ENCODE measurements at regions not wholly inside any gene's neighbourhood (a gene's known extent, or its start where the extent isn't known, plus 50 kb on each side); places are given as distances from the start of the nearest gene placed in this dataset.

GRCh38 chr16:82259731-82260130, 89.7 kb upstream of the MPHOSPH6 start:
- no peak overlapping the region for H3K9ac ChIP-seq
- no peak for TF ChIP-seq GABPA (IDR thresholded peaks at IDR 0.05; ENCODE audit: low read depth)
- no peak for TF ChIP-seq CTCF (IDR thresholded peaks at IDR 0.05)
- no peak for TF ChIP-seq RFX5 (IDR thresholded peaks at IDR 0.05; ENCODE audit: low read length)
- TF ChIP-seq FOSL2 (IDR thresholded peaks at IDR 0.05; ENCODE audit: borderline replicate concordance, low read depth) = no peak
- TF ChIP-seq TCF12 (IDR thresholded peaks at IDR 0.05) = no peak
- no peak for TF ChIP-seq REST (IDR thresholded peaks at IDR 0.05; ENCODE audit: low read depth, low read length)
- no peak for TF ChIP-seq RXRA (IDR thresholded peaks at IDR 0.05; ENCODE audit: borderline replicate concordance, low read depth)
- no peak for TF ChIP-seq IRF3 (IDR thresholded peaks at IDR 0.05; ENCODE audit: low read depth, low read length)
- no peaks in the 10 kb centered on the region for H3K36me3 ChIP-seq (replicated peaks in 1 of 2; ENCODE audit: control insufficient read depth in 1 of 2, insufficient read depth in 2 of 2, low read length in 1 of 2)
- POLR2A ChIA-PET = no interaction called here
- DNase-seq = no peak
- no peaks in the 10 kb centered on the region for H4K20me1 ChIP-seq (ENCODE audit: insufficient read depth)
- no peak overlapping the region for H3K4me2 ChIP-seq
- no peak overlapping the region for H2AFZ ChIP-seq (ENCODE audit: low read depth)
- no peaks in the 10 kb centered on the region for H3K4me1 ChIP-seq (ENCODE audit: control insufficient read depth in 1 of 2, insufficient read depth in 2 of 2, low read depth in 1 of 2, low read length in 1 of 2)
- H3K9me3 ChIP-seq = no peaks in the 10 kb centered on the region
- H3K9me2 ChIP-seq = no peaks in the 10 kb centered on the region
- no peaks in the 10 kb centered on the region for H3K79me2 ChIP-seq (ENCODE audit: insufficient read depth)
- CTCF ChIA-PET = no interaction called here
- no peak overlapping the region for H3K4me3 ChIP-seq (ENCODE audit: low read depth in 2 of 2, low read length in 1 of 2)
- H3K27ac ChIP-seq (ENCODE audit: low read depth in 2 of 2, low read length in 1 of 2) = no peak overlapping the region
- H3K27me3 ChIP-seq (ENCODE audit: insufficient read depth) = peaks cover 24% of the 10 kb centered on the region
- 20% methylated on average over 1 of the region's 1 CpG for WGBS (ENCODE audit: low lambda C conversion rate)
- no peaks in the 10 kb centered on the region for H3F3A ChIP-seq (replicated peaks; ENCODE audit: insufficient read depth)

GRCh38 chr16:82257990-82258389, 88.0 kb upstream of the MPHOSPH6 start:
- no peak for DNase-seq
- Histone ChIP-seq H4K20me1 (ENCODE audit: insufficient read depth) (no peaks in the 10 kb centered on the region), H3K27ac (ENCODE audit: low read depth in 2 of 2, low read length in 1 of 2) (no peak overlapping the region), H2AFZ (ENCODE audit: low read depth) (no peak overlapping the region), H3K79me2 (ENCODE audit: insufficient read depth) (no peaks in the 10 kb centered on the region), H3K9ac (no peak overlapping the region), H3K9me2 (no peaks in the 10 kb centered on the region), H3K4me3 (ENCODE audit: low read depth in 2 of 2, low read length in 1 of 2) (no peak overlapping the region), H3F3A (replicated peaks; ENCODE audit: insufficient read depth) (no peaks in the 10 kb centered on the region), H3K4me2 (no peak overlapping the region), H3K36me3 (replicated peaks in 1 of 2; ENCODE audit: control insufficient read depth in 1 of 2, insufficient read depth in 2 of 2, low read length in 1 of 2) (no peaks in the 10 kb centered on the region), H3K9me3 (no peaks in the 10 kb centered on the region), H3K27me3 (ENCODE audit: insufficient read depth) (peaks cover 17% of the 10 kb centered on the region; the same call in 1 of the 2 replicates), H3K4me1 (ENCODE audit: control insufficient read depth in 1 of 2, insufficient read depth in 2 of 2, low read depth in 1 of 2, low read length in 1 of 2) (no peaks in the 10 kb centered on the region)
- WGBS (ENCODE audit: low lambda C conversion rate) = 43% methylated on average over 7 of the region's 7 CpGs
- POLR2A ChIA-PET = no interaction called here
- CTCF ChIA-PET = no interaction called here
- no peak for TF ChIP-seq SMC3 (IDR thresholded peaks at IDR 0.05; ENCODE audit: low read depth, low read length)
- no peak for TF ChIP-seq NRF1 (IDR thresholded peaks at IDR 0.05; ENCODE audit: low read depth, low read length)
- TF ChIP-seq TEAD4 (IDR thresholded peaks at IDR 0.05; ENCODE audit: borderline replicate concordance, insufficient read depth) = no peak
- TF ChIP-seq TCF12 (IDR thresholded peaks at IDR 0.05) = no peak
- TF ChIP-seq RCOR1 (IDR thresholded peaks at IDR 0.05; ENCODE audit: low read length) = no peak
- TF ChIP-seq RFX5 (IDR thresholded peaks at IDR 0.05; ENCODE audit: low read length) = no peak
- TF ChIP-seq EP300 (IDR thresholded peaks at IDR 0.05; ENCODE audit: borderline replicate concordance in 1 of 2, low read depth in 1 of 2, low read length in 1 of 2) = no peak
- TF ChIP-seq MXI1 (IDR thresholded peaks at IDR 0.05; ENCODE audit: low read depth, low read length) = no peak

Data from SK-N-SH (cell line).